ENCODE measurements at regions not wholly inside any gene's neighbourhood (a gene's known extent, or its start where the extent isn't known, plus 50 kb on each side); places are given as distances from the start of the nearest gene placed in this dataset.

GRCh38 chr10:81414038-81414437 is 461.0 kb upstream of the NRG3 start:
- TF ChIP-seq TCF12 (IDR thresholded peaks at IDR 0.05; ENCODE audit: low read depth) (no peak), CREB1 (IDR thresholded peaks at IDR 0.05; ENCODE audit: low read depth) (no peak), TAF1 (IDR thresholded peaks at IDR 0.05; ENCODE audit: low read depth) (no peak), CEBPB (IDR thresholded peaks at IDR 0.05) (no peak), EP300 (IDR thresholded peaks at IDR 0.05; ENCODE audit: borderline replicate concordance) (no peak)

All from Ishikawa (cell line).